CD14-positive monocyte (primary cell): ENCODE measurements at regions not wholly inside any gene's neighbourhood (a gene's known extent, or its start where the extent isn't known, plus 50 kb on each side); places are given as distances from the start of the nearest gene placed in this dataset.
"Not testable (repeated sequence)": the region's sequence is repeated elsewhere in the genome, so short reads cannot be mapped to it uniquely, and the experiment has no call there.

ENCODE experiments used
- DNase-seq, 3 donors: peaks; one replicate each; pipeline ENCODE4 v3.0.0-alpha.2; 2011 to 2022
- H2AFZ ChIP-seq: 2 replicates; pipeline ENCODE4 v1.6.0; 2012; ENCODE audit warnings: mild to moderate bottlenecking, low read depth, low read length, inconsistent platforms; ENCODE audit not compliant: insufficient read depth, poor library complexity, severe bottlenecking
- H3K27ac ChIP-seq, 2 donors: 1 replicate in 1 of 2; 2 replicates in 1 of 2; pipeline ENCODE4 v1.5.1; 2012 to 2013; ENCODE audit warnings: low read length in 2 of 2, control low read depth in 1 of 2, inconsistent platforms in 1 of 2, low read depth in 1 of 2, mild to moderate bottlenecking in 1 of 2
- H3K27me3 ChIP-seq, 2 donors: one replicate each; pipeline versions ENCODE4 v1.6.0 to v1.6.1; 2011 to 2013; ENCODE audit warnings: low read length in 2 of 2; ENCODE audit not compliant: control insufficient read depth in 2 of 2, insufficient read depth in 2 of 2
- H3K36me3 ChIP-seq, 2 donors: replicated peaks in 1 of 2; 1 replicate in 1 of 2; 2 replicates in 1 of 2; pipeline versions ENCODE4 v1.5.1 to v1.6.1; 2012 to 2013; ENCODE audit warnings: low read length in 2 of 2, control low read depth in 1 of 2, inconsistent platforms in 1 of 2, mild to moderate bottlenecking in 1 of 2; ENCODE audit not compliant: insufficient read depth in 2 of 2, control insufficient read depth in 1 of 2
- H3K4me1 ChIP-seq, 2 donors: 1 replicate in 1 of 2; 2 replicates in 1 of 2; pipeline versions ENCODE4 v1.5.1 to v1.6.1; 2012 to 2013; ENCODE audit warnings: low read length in 2 of 2, control low read depth in 1 of 2, inconsistent platforms in 1 of 2, mild to moderate bottlenecking in 1 of 2, moderate library complexity in 1 of 2; ENCODE audit not compliant: insufficient read depth in 2 of 2, control insufficient read depth in 1 of 2
- H3K4me2 ChIP-seq: replicated peaks from 2 replicates; pipeline ENCODE3; 2012; ENCODE audit warnings: low read length, moderate library complexity, mild to moderate bottlenecking; ENCODE audit not compliant: poor library complexity, severe bottlenecking; ENCODE audit errors: extremely low read depth
- H3K4me3 ChIP-seq, 3 experiments: fragments of 200-600 bp in 1 of 3; sonication (generic) in 1 of 3; replicated peaks in 1 of 3; 1 replicate in 2 of 3; 2 replicates in 1 of 3; pipeline ENCODE4 v1.5.1; 2011 to 2013; ENCODE audit warnings: low read length in 3 of 3, mild to moderate bottlenecking in 3 of 3, control low read depth in 2 of 3, low read depth in 2 of 3, inconsistent platforms in 1 of 3, moderate library complexity in 1 of 3
- H3K79me2 ChIP-seq: 2 replicates; pipeline ENCODE4 v1.6.0; 2012; ENCODE audit warnings: mild to moderate bottlenecking, control low read depth, inconsistent platforms, low read length, moderate library complexity; ENCODE audit not compliant: insufficient read depth
- H3K9ac ChIP-seq: 2 replicates; pipeline ENCODE4 v1.6.0; 2017; ENCODE audit warnings: low read length, mild to moderate bottlenecking; ENCODE audit not compliant: insufficient read depth, poor library complexity, severe bottlenecking
- H3K9me3 ChIP-seq, 2 donors: replicated peaks in 1 of 2; 1 replicate in 1 of 2; 2 replicates in 1 of 2; pipeline versions ENCODE4 v1.5.1 to v1.6.1; 2012 to 2013; ENCODE audit warnings: low read length in 2 of 2, control low read depth in 1 of 2; ENCODE audit not compliant: control insufficient read depth in 1 of 2, insufficient read depth in 1 of 2
- H4K20me1 ChIP-seq: 2 replicates; pipeline ENCODE4 v1.6.0; 2012; ENCODE audit warnings: mild to moderate bottlenecking, low read length, control low read depth, moderate library complexity; ENCODE audit not compliant: insufficient read depth
- H3K27ac Mint-ChIP-seq, 7 donors: one replicate each; pipeline ENCODE4 v1.8.0; 2020; ENCODE audit warnings: mild to moderate bottlenecking in 7 of 7, mixed read lengths in 7 of 7, moderate library complexity in 6 of 7, inconsistent platforms in 2 of 7
- H3K27me3 Mint-ChIP-seq, 3 donors: one replicate each; pipeline ENCODE4 v1.8.0; 2021 to 2022; ENCODE audit warnings: low read depth in 3 of 3, mild to moderate bottlenecking in 3 of 3, mixed read lengths in 3 of 3, moderate library complexity in 3 of 3, inconsistent platforms in 1 of 3
- H3K36me3 Mint-ChIP-seq, 2 donors: one replicate each; pipeline ENCODE4 v1.8.0; 2020; ENCODE audit warnings: mixed read lengths in 2 of 2, inconsistent platforms in 1 of 2, mild to moderate bottlenecking in 1 of 2
- H3K4me1 Mint-ChIP-seq: one replicate; pipeline ENCODE4 v1.8.0; 2020; ENCODE audit warnings: mild to moderate bottlenecking, mixed read lengths
- H3K4me3 Mint-ChIP-seq, 2 donors: one replicate each; pipeline ENCODE4 v1.8.0; 2020; ENCODE audit warnings: mild to moderate bottlenecking in 2 of 2, mixed read lengths in 2 of 2, moderate library complexity in 1 of 2
- H3K9me3 Mint-ChIP-seq, 7 donors: one replicate each; pipeline ENCODE4 v1.8.0; 2020 to 2022; ENCODE audit warnings: mixed read lengths in 7 of 7, mild to moderate bottlenecking in 6 of 7, moderate library complexity in 6 of 7, inconsistent platforms in 2 of 7
- CTCF ChIP-seq: fragments of 200-600 bp; IDR thresholded peaks from one replicate; pipeline ENCODE4 v1.8.0; 2022; ENCODE audit warnings: antibody characterized with exemption, mild to moderate bottlenecking
- WGBS: methylation state at CpG from one replicate; pipeline ENCODE4 v1.1.5; 2013; ENCODE audit warnings: missing lambda C conversion rate; ENCODE audit not compliant: insufficient coverage; 5-methylcytosine and 5-hydroxymethylcytosine counted together
- intact Hi-C, 2 donors: fragments of 100-400 bp; cut with micrococcal nuclease; formaldehyde crosslinking; loops; one replicate each; pipeline versions ENCODE4 v1.15.0 to v1.15.1; 2023

GRCh38 chr6:81933608-81934051, 181.1 kb upstream of the TENT5A start:
- no peaks in the 10 kb centered on the region for H4K20me1 ChIP-seq
- intact Hi-C loops = no loop called here
- no peak overlapping the region for H3K4me3 ChIP-seq
- no peaks in the 10 kb centered on the region for H3K79me2 ChIP-seq
- WGBS = no CpG with 5 or more reads among the region's 1 CpG
- no peak overlapping the region for H2AFZ ChIP-seq
- H3K4me2 ChIP-seq = no peak overlapping the region
- Mint-ChIP-seq H3K36me3 (no peaks in the 10 kb centered on the region), H3K9me3 (peaks cover 0 to 7% (median 4%) of the 10 kb centered on the region in 7 donors), H3K4me3 (no peak overlapping the region), H3K27ac (no peak overlapping the region), H3K4me1 (peaks cover 16% of the 10 kb centered on the region), H3K27me3 (no peaks in the 10 kb centered on the region)
- no peak overlapping the region for H3K9ac ChIP-seq
- DNase-seq = no peak
- TF ChIP-seq CTCF = no peak
- peaks cover 0 to 7% of the 10 kb centered on the region in 2 donors for H3K4me1 ChIP-seq
- H3K9me3 ChIP-seq = no peaks in the 10 kb centered on the region
- no peak overlapping the region for H3K27ac ChIP-seq
- no peaks in the 10 kb centered on the region for H3K27me3 ChIP-seq
- H3K36me3 ChIP-seq = no peaks in the 10 kb centered on the region

DNA sequence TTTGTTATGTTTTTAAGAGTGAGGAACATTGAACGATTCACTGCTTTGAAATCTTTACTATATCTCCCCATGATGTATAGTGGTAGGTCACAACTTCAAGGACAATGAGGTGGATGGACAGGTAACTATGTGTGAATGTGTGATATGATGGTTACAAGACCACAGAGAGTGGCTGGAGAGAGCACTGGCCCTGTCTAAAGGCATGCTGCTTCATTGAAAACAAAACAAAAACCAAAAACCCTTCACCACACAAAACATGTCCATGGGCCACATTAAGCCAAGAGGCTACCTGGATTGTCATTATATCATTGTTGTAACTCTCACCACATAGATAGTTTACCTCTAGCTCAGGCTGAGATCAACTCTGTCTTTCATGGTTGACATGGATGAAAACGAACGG, 180.6 kb upstream of the TENT5A start:
- no peaks in the 10 kb centered on the region for H3K27me3 ChIP-seq
- no peak overlapping the region for H3K27ac ChIP-seq
- H2AFZ ChIP-seq = no peak overlapping the region
- no peaks in the 10 kb centered on the region for H4K20me1 ChIP-seq
- H3K9ac ChIP-seq = no peak overlapping the region
- no peaks in the 10 kb centered on the region for H3K27me3 Mint-ChIP-seq
- no peak overlapping the region for H3K4me3 ChIP-seq
- no peaks in the 10 kb centered on the region for H3K36me3 ChIP-seq
- H3K4me3 Mint-ChIP-seq = no peak overlapping the region
- H3K36me3 Mint-ChIP-seq = no peaks in the 10 kb centered on the region
- no peak overlapping the region for H3K27ac Mint-ChIP-seq
- peaks cover 11% of the 10 kb centered on the region for H3K4me1 Mint-ChIP-seq
- no CpG with 5 or more reads among the region's 3 CpGs for WGBS
- H3K9me3 Mint-ChIP-seq = peaks cover 0 to 7% (median 4%) of the 10 kb centered on the region in 7 donors
- peaks cover 0 to 1% of the 10 kb centered on the region in 2 donors for H3K4me1 ChIP-seq
- no peak for DNase-seq
- no peak overlapping the region for H3K4me2 ChIP-seq
- intact Hi-C loops = no loop called here
- no peaks in the 10 kb centered on the region for H3K79me2 ChIP-seq
- H3K9me3 ChIP-seq = no peaks in the 10 kb centered on the region
- no peak for TF ChIP-seq CTCF

GRCh38 chr6:81932448-81932847, 180.0 kb upstream of the TENT5A start:
- H3K79me2 ChIP-seq, H3K36me3 ChIP-seq, H3K27ac ChIP-seq, H3K36me3 Mint-ChIP-seq, H3K9ac ChIP-seq, H3K27me3 ChIP-seq, H3K27me3 Mint-ChIP-seq, H3K4me3 ChIP-seq, H4K20me1 ChIP-seq, H3K9me3 Mint-ChIP-seq, H3K4me2 ChIP-seq, DNase-seq, H3K4me1 Mint-ChIP-seq, H2AFZ ChIP-seq, H3K9me3 ChIP-seq, H3K4me3 Mint-ChIP-seq, H3K27ac Mint-ChIP-seq, intact Hi-C loops, H3K4me1 ChIP-seq: not testable (repeated sequence)
